GM20000 (cell line): ENCODE measurements at regions not wholly inside any gene's neighbourhood (a gene's known extent, or its start where the extent isn't known, plus 50 kb on each side); places are given as distances from the start of the nearest gene placed in this dataset.
"Not testable (repeated sequence)": the region's sequence is repeated elsewhere in the genome, so short reads cannot be mapped to it uniquely, and the experiment has no call there.

Source experiments
- DNase-seq: peaks from one replicate; pipeline ENCODE4 v3.0.0; 2012; ENCODE audit warnings: low spot score
- CTCF ChIP-seq: IDR thresholded peaks from 2 replicates; pipeline ENCODE4 v1.5.1; 2012; ENCODE audit warnings: mild to moderate bottlenecking, control low read depth; ENCODE audit errors: extremely low read depth, missing control alignments

- no peak for DNase-seq
- no peak for TF ChIP-seq CTCF
These were observed 278.6 kb upstream of the DIPK2B start for GRCh38 chrX:45479196-45479834.

- no peak for DNase-seq
- TF ChIP-seq CTCF = no peak
These were observed 272.3 kb upstream of the DIPK2B start for GRCh38 chrX:45472968-45473367.

GRCh38 chrX:45467537-45467936, 266.9 kb upstream of the DIPK2B start:
- not testable (repeated sequence) for DNase-seq

GRCh38 chrX:45455732-45456131, 255.1 kb upstream of the DIPK2B start:
- DNase-seq = not testable (repeated sequence)

GRCh38 chrX:45454290-45454689, 253.6 kb upstream of the DIPK2B start:
- DNase-seq = no peak
- no peak for TF ChIP-seq CTCF

GRCh38 chrX:45449982-45450381, 249.3 kb upstream of the DIPK2B start:
- no peak for DNase-seq

GRCh38 chrX:45447995-45448394, 247.3 kb upstream of the DIPK2B start:
- no peak for TF ChIP-seq CTCF
- DNase-seq = no peak

More at GRCh38 chrX:45449982-45450381, 249.3 kb upstream of the DIPK2B start:
- TF ChIP-seq CTCF = no peak

GRCh38 chrX:45447331-45447730, 246.7 kb upstream of the DIPK2B start:
- TF ChIP-seq CTCF = no peak

More at GRCh38 chrX:45447331-45447730, 246.7 kb upstream of the DIPK2B start:
- DNase-seq = no peak
